Activated effector memory CD4-positive, alpha-beta T cell treated with anti-CD3 and anti-CD28 coated beads, Interleukin-2, amount 50 U/mL, for 16 hours (primary cell): ENCODE measurements at regions not wholly inside any gene's neighbourhood (a gene's known extent, or its start where the extent isn't known, plus 50 kb on each side); places are given as distances from the start of the nearest gene placed in this dataset.

Experiments
- DNase-seq: peaks from one replicate; pipeline ENCODE4 v3.0.0-alpha.2; 2020

DNA sequence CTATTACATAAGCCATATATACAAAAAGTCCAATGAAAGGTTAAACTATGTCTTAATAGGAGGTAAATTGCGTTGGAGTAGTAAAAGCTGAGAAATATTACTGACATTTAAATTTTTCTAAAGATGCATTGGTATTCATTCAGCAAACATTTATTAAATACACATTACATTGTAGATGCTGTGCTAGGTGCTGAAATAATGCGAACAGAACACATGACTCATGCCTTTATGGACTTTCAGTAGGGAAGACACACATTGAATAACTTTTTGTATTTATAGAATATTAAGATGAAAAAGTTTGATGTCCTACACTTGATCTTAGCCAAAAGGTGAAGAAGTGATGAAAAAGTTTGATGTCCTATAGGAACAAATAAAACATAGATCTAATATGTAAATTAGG lies 871.1 kb upstream of the SLIT2 start:
- no peak for DNase-seq

DNA sequence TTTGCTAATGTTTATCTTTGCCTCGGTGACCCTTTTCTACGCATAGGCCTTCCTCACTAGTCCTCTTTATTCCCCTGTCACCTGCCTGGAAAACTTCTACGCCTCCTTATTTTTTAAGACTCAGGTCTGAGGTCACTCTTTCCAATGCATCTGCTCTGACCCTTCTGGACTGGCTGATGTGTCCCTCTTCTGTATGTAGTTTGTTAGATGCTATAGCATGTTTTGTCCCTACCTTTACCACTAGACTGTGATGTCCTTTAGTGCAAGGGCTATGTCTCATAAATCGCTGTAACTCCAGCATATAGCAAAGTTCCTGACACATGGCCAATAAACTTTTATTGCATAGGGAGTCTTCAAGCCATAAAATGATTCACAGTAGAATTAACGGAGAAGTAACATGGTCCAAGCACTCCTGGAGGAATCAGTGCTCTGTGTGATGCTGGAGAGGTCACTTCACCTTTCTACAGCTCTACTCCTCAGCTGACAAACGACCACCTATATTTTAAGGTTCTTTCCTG lies 872.5 kb upstream of the SLIT2 start:
- no peak for DNase-seq

DNA sequence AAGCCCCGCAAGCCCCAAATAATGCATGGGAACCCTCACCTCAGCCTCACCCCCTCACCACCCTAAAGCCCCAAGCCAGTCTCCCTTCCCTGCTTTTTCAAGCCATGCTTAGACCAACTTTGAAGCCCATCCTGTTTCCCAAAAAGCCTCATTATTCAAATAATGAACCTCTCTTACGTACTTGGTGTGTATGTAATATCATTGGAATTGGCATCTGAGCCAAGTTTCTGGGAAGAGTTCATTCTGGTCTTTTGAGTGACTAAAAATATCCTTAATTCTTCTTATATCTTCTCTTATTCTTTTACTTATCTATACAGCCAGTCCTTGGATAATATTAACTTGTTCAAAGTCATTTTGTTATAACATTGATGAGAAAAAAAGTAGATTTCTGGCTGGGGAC lies 875.8 kb upstream of the SLIT2 start:
- no peak for DNase-seq

DNA sequence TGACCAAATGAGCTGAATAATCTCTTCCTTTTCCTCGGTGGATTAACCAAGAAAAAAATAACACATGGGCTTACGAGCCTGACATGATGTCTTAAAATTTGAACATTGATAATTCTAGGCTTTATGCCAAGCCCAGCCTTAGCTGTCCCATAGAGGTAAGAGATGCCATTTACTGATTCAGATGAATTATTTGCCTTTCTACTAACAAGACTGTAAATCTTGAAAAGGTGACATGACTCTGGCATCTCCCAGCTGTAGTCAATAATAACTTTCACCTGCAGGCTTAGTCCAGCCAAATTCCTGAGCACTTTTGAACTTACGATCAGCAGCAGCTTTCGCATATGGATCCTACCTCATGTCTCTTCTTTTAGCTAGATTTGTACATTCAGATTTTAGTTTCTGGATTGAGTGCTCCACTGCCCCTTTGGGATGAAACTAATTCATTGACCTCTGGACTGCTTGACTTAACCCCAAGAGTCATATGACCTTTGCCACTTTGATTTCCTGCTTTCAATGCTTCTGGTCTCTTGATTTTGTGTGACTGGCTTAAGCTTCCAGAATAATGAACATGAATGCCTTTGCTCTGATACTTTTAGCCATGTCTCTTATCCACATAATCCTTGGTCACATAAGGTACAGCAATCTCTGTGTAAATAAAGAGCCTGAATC lies 876.4 kb upstream of the SLIT2 start:
- DNase-seq: no peak

DNA sequence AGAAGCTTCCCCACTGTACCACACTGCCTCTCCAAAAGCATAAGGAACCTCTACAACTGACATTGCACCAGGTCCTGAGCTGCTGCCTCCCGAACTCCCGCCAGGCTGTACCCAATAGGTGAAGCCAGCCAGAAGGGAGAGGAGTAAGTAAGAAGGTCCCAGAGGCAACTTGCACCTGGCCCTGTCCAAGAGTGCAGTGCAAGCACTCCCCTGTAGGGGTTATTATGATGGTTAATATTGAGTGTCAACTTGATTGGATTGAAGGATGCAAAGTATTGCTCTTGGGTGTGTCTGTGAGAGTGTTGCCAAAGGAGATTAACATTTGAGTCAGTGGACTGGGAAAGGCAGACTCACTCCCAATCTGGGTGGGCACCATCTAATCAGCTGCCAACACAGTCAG lies 879.3 kb upstream of the SLIT2 start:
- no peak for DNase-seq

DNA sequence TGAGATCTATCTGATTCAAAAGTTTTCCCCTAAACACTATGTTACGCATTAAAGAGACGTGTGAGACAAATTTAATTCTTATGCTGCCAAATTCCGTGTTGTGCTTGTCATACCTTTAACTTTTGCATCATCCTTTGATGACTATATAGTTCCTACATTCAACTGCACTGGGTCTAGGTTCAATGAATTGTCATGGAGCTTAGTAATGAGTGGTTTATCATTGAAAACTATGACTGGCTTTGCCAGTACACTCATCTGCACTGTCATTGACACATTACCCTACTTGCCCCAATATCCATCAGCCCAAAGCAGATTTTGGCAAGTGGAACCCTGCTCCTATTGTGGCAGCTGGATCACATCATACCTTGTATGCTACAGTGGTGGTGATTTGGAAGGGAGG lies 882.9 kb upstream of the SLIT2 start:
- no peak for DNase-seq

DNA sequence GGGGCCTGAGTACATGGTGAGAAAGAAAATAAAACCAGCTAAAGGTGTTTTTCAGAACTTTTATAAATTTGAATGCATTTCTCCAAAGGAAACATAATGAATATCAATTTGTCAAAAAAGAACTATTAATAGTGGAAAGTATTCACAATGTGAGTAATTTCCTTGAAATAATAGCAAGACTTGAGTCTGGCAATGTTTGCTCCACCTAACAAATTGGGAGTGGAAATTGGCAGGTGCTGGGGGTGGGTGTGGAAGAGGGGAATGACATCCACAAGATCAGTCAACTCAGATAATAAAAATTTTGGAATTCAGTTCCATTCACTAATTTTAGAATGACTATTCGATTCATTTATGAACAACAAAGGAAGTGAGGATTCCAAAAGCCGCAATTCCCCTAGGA lies 884.8 kb upstream of the SLIT2 start:
- no peak for DNase-seq

DNA sequence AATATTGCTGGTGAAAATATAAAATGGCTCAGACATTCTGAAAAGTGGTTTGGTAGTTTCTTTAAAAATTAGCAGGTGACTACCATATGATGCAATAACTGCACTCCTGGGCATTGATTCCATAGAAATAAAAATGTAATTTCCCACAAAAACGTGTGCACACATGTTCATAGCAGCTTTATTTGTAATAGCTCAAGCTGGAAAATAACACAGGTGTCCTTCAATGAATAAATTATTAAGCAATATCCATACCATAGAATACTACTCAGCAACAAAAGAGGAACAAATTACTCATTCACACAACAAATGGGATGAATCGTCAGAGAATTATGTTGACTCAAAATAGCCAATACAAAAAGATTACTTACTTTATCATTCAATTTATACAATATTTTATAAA lies 893.7 kb upstream of the SLIT2 start:
- no peak for DNase-seq

DNA sequence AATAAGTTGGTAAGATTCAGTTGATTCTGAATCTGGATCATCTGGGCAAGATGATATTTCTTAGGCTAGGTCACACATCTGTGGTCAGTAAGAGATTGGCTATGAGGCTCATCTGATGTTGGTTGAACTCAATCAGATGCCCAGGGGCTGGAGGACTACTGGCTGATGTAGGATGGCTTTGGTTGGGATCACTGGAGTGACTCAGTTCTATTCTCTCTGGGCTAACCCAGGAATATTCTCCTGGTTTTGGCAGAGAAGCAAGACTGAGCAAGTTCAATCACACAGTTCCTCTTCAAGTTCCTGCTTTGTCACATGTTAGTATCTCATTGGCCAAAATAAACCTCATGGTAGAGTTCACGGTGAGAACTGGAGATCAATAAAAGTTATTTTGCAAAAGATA lies 902.3 kb upstream of the SLIT2 start:
- no peak for DNase-seq

DNA sequence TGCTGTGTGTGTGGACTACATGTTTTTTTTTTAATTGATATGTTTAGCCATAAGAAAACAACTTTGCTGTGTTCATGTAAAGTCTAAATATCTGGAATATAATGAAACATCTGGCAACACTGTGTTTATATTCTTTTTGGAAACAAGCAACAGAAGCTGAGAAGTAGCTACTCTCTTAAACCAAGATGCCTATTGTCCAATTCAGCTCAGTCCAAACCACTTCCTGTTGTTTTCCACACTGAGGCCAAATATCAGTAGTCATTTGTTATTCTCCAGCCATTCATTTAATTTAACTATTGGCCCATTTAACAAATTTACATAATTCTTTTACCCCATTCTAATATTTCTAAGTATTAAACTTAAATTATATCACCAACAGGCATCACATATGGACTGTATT lies 903.0 kb upstream of the SLIT2 start:
- no peak for DNase-seq

DNA sequence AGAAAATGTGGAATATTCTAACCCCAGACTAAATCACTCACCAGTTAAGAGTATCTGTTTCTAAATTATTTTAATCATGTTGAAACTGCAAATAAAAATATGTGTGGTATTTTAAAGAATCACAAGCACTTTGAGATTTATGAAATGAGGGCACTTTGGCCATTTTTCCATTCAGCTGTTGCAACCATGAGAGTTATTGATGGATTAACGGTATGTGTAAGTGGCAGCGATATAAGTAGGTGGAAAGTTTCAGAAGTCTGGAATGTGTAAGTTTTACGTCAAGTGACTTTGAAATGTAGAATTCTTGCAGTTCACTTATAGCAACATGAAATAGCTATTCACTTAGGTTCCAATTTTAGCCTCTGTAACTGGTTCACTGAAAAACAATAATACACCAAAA lies 905.1 kb upstream of the SLIT2 start:
- DNase-seq: no peak

DNA sequence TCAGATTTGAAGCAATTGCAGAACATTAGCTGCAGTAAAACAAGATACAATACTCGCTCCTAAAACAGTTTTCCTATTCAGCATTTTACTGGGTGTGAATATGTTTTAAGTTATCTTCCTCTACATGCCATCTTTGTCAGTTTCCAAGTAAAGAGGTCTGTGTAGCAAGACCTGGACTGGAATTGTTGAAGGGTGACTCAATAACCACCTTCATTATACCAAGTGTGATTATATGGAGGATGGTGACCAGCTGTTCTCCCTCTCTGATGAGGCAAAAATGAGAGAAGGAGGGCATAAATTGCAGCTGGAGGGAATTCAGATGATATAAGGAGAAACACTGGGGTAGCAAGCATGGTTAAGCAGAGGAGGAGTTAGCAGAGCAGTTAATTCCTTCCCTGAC lies 922.1 kb upstream of the SLIT2 start:
- DNase-seq: no peak

DNA sequence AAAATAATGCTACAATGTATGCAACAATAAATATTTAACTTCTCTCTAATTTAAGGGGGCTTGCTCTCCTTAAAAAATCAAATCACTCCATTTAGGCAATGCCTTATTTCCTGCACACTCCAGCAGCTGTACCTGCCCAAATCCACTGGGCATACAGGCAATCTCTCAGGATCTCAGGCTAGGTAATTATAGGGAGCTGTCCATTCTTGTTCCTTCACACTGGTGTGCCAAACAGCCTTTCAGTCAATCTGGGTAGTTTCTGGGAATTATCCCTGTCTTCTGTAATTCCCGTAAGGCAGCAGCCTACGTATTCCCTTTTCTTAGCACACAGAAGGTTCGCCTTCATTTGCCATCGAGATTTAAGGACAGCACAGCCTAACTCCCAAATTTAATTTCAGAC lies 922.6 kb upstream of the SLIT2 start:
- DNase-seq: no peak

DNA sequence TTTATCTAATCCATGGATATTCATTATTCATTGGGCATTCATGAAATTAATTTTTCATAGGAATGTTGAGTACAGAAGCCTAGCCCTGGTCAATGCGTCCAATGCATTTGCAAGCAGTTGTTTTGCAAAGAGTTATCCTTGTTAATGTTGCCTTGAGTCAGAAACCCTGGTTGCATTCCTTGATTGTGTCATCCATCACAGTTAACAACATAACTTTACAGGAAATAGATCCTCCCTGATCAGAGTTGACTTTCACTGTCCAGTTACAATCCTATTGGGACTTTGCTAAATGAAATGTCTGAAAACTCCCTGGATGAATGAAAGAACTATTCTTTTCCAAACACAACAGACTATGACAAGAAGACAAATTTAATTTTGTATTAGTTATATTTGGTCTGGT lies 924.3 kb upstream of the SLIT2 start:
- DNase-seq: no peak

DNA sequence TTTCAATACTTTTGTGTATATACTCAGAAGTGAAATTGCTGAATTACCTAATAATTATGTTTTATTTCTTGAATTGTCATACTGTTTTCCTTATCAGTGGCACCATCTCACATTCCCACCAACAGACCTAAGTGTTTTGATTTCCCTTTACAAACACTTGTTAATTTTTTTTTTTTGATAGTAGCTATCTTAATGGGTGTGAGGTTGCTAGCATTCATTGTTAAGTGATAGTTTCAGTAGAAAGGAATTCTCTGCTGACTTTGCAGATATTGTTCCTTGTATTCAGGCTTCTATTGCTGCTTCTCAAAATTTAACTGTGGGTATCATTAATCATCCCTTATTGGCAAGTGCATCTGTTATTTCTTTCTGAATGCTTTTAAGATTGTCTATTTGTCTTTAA lies 927.5 kb upstream of the SLIT2 start:
- DNase-seq: no peak

DNA sequence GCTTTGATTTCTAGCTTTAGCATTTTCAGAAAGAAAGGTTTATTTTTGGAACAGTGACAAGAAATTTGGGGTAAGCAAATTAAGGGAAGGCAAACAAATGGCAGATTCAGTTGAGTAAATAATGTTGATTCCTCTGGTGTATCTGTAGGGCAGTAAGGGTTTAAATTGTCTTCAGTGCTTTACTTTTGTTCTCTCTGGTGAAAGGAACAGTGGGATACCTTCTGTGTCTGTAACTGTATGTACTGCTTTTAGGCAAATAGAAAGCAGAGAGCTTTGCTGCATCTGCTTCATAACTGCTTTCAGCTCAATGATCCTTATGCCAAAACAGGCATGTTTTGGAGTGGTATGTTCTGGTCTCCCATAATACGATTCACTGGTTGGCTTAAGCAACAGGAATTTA lies 932.1 kb upstream of the SLIT2 start:
- DNase-seq: no peak

DNA sequence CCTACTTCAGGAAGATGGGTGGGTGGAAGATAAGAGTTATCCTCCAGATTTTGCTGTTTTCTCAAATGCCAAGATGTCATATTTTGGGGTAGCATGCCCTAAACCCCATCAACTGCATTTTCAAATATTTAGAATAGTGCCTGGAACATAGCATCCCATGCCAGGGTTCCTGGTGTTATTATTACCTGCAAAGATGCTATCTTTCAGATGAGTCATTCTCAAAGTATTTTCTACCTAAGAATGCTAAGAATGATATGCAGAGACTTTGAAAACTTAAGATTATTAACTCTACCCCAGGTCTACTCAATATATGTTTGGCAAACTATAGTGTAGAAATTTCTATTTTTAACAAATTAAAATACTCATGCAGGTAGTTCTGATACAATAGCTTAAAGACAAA lies 934.3 kb upstream of the SLIT2 start:
- no peak for DNase-seq

DNA sequence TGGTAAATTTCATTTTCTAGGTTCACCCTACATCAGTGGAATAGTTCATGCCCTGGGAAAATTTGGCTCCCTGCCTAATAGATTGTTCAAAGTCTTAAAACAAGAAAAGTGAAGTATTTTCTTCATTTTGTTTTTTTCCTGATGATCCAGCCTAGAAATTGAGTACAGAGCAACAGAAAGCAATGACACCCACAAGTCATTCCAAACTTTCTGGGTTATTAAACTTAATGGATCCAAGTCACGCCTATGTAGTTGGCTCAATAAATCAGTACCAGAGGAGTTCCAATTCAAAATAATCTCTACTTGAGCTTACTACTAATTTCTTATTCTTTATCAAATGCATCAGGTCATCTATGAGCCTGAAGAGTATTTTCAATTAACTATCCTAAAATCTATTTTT lies 937.6 kb upstream of the SLIT2 start:
- no peak for DNase-seq

DNA sequence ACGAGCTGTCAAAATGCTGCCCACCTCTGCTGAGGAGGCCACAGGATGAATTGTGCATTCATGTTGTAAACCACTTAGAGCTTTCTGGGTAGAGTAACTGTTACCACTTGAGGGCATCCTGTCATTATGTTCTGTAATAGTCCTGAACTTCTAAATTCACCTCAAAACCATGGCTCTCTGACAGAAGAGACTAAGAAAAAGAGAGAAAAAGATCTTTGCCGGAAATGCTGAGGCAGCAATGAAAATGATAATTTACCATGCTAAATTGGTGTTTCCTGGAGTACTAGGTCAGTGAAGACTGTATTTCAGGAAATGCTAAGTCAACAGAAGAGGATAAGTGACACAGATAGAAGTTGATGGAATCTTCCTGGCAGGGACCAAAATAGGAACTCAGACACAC lies 942.3 kb upstream of the SLIT2 start:
- DNase-seq: no peak

DNA sequence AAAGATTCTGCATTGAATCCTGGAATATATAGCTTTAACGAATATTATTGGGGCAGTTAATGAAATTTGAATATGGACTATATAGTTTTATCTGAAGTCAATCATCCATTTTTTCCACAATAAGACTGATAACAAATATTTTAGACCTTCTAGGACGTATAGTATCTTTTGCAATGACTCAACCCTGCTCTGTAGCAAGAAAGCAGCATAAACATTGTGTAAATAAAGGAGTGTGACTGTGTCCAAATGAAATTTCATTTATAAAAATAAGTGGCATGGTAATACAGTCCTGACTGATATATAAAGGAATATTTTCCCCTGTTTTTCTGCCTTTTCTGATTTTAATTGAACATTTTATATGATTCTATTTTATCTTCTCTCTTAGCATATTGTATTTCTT lies 947.7 kb upstream of the SLIT2 start:
- DNase-seq: no peak

DNA sequence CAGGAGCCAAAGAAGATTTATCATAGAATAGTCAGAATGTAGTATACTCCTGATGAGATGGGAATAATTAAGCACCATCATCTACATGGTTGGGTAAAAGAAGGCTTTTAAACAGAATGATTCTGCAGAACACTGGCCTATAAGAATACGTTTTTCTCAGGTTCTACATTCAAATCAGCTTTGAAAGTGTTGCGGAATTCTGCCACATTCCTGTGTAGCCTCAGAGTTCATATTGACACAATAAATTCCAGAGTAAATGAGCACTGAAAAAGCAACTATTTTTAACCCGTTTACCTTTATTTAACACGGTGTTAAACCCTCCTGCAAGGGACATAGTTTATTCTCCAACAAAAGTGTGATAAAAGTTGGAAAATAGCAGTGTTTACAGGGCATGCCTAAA lies 950.2 kb upstream of the SLIT2 start:
- no peak for DNase-seq

DNA sequence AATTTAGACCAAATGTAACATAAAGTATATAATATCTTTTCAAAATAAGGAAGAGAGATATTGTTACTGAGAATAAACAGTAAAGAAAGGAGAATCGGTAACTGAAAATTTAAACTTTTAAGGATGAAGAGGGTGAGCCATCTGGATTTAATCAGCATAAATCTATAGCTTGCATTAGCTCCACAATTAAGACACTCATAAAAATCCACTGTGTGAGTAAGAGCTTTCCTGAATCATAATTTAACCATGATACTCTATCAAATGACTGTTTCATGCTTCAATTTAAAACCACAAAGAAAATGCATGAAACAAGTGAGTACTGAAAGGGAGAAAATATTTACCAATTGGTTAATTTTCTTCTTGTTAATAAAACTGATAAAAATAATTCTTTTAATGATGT lies 951.5 kb upstream of the SLIT2 start:
- DNase-seq: no peak

DNA sequence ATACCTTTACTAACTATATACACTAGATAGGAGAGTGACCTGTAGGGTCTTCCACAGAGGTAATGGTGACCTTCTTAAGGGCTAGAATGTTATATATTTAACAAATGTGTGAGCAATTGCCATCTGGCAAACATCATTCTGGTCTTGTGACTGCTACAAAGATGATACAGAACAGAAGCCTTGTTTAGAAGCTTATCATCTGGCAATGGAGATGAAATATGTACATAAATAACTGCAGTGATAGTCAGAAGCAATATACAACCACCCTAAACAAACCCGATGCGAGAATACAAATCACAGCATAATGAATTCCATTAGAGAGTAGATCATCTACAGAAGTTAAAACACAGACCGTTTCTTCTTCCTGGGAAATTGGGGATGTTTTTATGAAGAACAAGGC lies 952.7 kb upstream of the SLIT2 start:
- no peak for DNase-seq

DNA sequence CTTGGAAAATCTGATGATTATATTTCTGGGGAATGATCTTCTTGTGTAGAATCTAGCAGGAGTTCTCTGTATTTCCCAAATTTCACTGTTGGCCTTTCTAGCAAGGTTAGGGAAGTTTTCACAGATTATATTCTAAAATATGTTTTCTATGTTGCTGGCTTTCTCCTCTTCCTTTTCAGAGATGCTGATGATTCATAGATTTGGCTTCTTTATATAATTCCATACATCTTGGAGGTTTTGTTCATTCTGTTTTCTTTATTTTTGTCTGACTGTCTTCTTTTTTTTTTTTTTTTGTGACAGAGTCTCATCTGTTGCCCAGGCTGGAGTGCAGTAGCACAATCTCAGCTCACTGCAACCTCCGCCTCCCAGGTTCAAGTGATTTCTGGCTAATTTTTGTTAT lies 957.9 kb upstream of the SLIT2 start:
- DNase-seq: no peak

DNA sequence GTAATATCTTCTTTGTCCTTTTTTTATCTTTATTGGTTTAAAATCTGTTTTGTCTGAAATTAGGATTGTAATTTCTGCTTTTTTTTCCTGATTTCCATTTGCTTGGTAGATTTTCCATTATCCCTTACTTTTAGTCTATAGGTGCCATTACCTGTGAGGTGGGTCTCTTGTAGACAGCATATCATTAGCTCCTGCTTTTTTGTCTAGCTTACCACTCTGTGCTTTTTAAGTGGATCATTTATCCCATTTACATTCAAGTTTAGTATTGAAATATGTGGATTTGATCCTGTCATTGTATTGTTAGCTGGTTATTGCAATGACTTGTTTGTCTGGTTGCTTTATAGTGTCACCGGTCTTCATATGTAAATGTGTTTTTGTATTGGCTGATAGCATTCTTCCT lies 958.6 kb upstream of the SLIT2 start:
- no peak for DNase-seq

DNA sequence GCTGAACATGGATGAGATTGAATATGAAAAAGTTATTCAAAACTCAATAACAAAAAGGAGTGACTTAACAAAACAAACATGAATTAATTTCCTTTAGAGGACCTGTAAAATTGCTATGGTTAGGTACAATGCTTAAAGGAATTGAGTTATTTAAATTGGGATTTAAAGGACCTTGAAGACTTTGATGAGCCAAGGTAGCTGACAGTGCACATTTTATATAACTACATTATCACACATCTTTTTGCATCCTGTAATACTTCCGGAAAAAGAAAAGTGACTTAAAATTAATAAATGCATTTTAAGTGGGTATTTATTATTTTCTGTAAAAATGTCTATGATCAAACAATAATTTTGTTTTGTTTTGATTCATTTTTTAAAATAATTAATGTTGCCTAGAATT lies 964.8 kb upstream of the SLIT2 start:
- DNase-seq: no peak
